Rectal smooth muscle tissue (tissue), 1 donor: ENCODE measurements at regions not wholly inside any gene's neighbourhood (a gene's known extent, or its start where the extent isn't known, plus 50 kb on each side); places are given as distances from the start of the nearest gene placed in this dataset.

Experiments
- H3K27ac ChIP-seq: one replicate; pipeline ENCODE4 v1.7.0; 2013; ENCODE audit warnings: low read depth, low read length, inconsistent platforms
- H3K27me3 ChIP-seq: one replicate; pipeline ENCODE4 v1.7.0; 2013; ENCODE audit warnings: low read length; ENCODE audit not compliant: control insufficient read depth, insufficient read depth
- H3K36me3 ChIP-seq: one replicate; pipeline ENCODE4 v1.7.0; 2013; ENCODE audit warnings: low read length; ENCODE audit not compliant: control insufficient read depth, insufficient read depth
- H3K4me1 ChIP-seq: one replicate; pipeline ENCODE4 v1.7.0; 2013; ENCODE audit warnings: low read length; ENCODE audit not compliant: control insufficient read depth, insufficient read depth
- H3K4me3 ChIP-seq: one replicate; pipeline ENCODE4 v1.7.0; 2013; ENCODE audit warnings: low read length
- H3K9ac ChIP-seq: one replicate; pipeline ENCODE4 v1.7.0; 2013; ENCODE audit warnings: low read length

GRCh38 chr2:18701546-18701945 lies 112.2 kb upstream of the NT5C1B start:
- Histone ChIP-seq H3K9ac (no peak overlapping the region), H3K36me3 (no peaks in the 10 kb centered on the region), H3K4me3 (no peak overlapping the region), H3K27me3 (no peaks in the 10 kb centered on the region), H3K4me1 (no peaks in the 10 kb centered on the region), H3K27ac (no peak overlapping the region)

- Histone ChIP-seq H3K4me1 (no peaks in the 10 kb centered on the region), H3K9ac (no peak overlapping the region), H3K27me3 (no peaks in the 10 kb centered on the region), H3K27ac (no peak overlapping the region), H3K36me3 (no peaks in the 10 kb centered on the region), H3K4me3 (no peak overlapping the region)
Observed at GRCh38 chr2:18690342-18690741, 101.0 kb upstream of the NT5C1B start.

- no peak overlapping the region for H3K4me3 ChIP-seq
- H3K27ac ChIP-seq = no peak overlapping the region
- no peak overlapping the region for H3K9ac ChIP-seq
- H3K27me3 ChIP-seq = no peaks in the 10 kb centered on the region
- peaks cover 3% of the 10 kb centered on the region for H3K4me1 ChIP-seq
- H3K36me3 ChIP-seq = no peaks in the 10 kb centered on the region
Observed at GRCh38 chr2:18684206-18685038, 95.1 kb upstream of the NT5C1B start.

GRCh38 chr2:18682681-18683080 lies 93.3 kb upstream of the NT5C1B start:
- Histone ChIP-seq H3K36me3 (no peaks in the 10 kb centered on the region), H3K9ac (no peak overlapping the region), H3K27ac (no peak overlapping the region), H3K4me1 (peaks cover 3% of the 10 kb centered on the region), H3K27me3 (no peaks in the 10 kb centered on the region), H3K4me3 (no peak overlapping the region)

GRCh38 chr2:18677280-18677679 lies 87.9 kb upstream of the NT5C1B start:
- Histone ChIP-seq H3K27me3 (no peaks in the 10 kb centered on the region), H3K27ac (no peak overlapping the region), H3K36me3 (no peaks in the 10 kb centered on the region), H3K4me1 (no peaks in the 10 kb centered on the region), H3K9ac (no peak overlapping the region), H3K4me3 (no peak overlapping the region)

- Histone ChIP-seq H3K4me3 (no peak overlapping the region), H3K36me3 (no peaks in the 10 kb centered on the region), H3K4me1 (no peaks in the 10 kb centered on the region), H3K9ac (no peak overlapping the region), H3K27ac (no peak overlapping the region), H3K27me3 (no peaks in the 10 kb centered on the region)
Observed at GRCh38 chr2:18674309-18674708, 84.9 kb upstream of the NT5C1B start.

GRCh38 chr2:18671363-18671762 lies 82.0 kb upstream of the NT5C1B start:
- no peak overlapping the region for H3K4me3 ChIP-seq
- H3K4me1 ChIP-seq = no peaks in the 10 kb centered on the region
- no peaks in the 10 kb centered on the region for H3K27me3 ChIP-seq
- H3K9ac ChIP-seq = no peak overlapping the region
- H3K27ac ChIP-seq = no peak overlapping the region
- H3K36me3 ChIP-seq = no peaks in the 10 kb centered on the region

- H3K9ac ChIP-seq = no peak overlapping the region
- no peaks in the 10 kb centered on the region for H3K4me1 ChIP-seq
- no peaks in the 10 kb centered on the region for H3K36me3 ChIP-seq
- H3K27me3 ChIP-seq = no peaks in the 10 kb centered on the region
- no peak overlapping the region for H3K27ac ChIP-seq
- H3K4me3 ChIP-seq = no peak overlapping the region
Observed at GRCh38 chr2:18668221-18668620, 78.9 kb upstream of the NT5C1B start.

- no peaks in the 10 kb centered on the region for H3K4me1 ChIP-seq
- no peaks in the 10 kb centered on the region for H3K36me3 ChIP-seq
- H3K9ac ChIP-seq = no peak overlapping the region
- no peak overlapping the region for H3K27ac ChIP-seq
- H3K27me3 ChIP-seq = no peaks in the 10 kb centered on the region
- no peak overlapping the region for H3K4me3 ChIP-seq
Observed at GRCh38 chr2:18664421-18664820, 75.1 kb upstream of the NT5C1B start.

- Histone ChIP-seq H3K27me3 (no peaks in the 10 kb centered on the region), H3K27ac (no peak overlapping the region), H3K4me1 (no peaks in the 10 kb centered on the region), H3K9ac (no peak overlapping the region), H3K36me3 (no peaks in the 10 kb centered on the region), H3K4me3 (no peak overlapping the region)
Observed at GRCh38 chr2:18663861-18664260, 74.5 kb upstream of the NT5C1B start.

- H3K27ac ChIP-seq = no peak overlapping the region
- H3K4me3 ChIP-seq = no peak overlapping the region
- no peak overlapping the region for H3K9ac ChIP-seq
- no peaks in the 10 kb centered on the region for H3K4me1 ChIP-seq
- no peaks in the 10 kb centered on the region for H3K36me3 ChIP-seq
- no peaks in the 10 kb centered on the region for H3K27me3 ChIP-seq
Observed at GRCh38 chr2:18662689-18663088, 73.3 kb upstream of the NT5C1B start.

- no peaks in the 10 kb centered on the region for H3K27me3 ChIP-seq
- H3K4me3 ChIP-seq = no peak overlapping the region
- H3K36me3 ChIP-seq = no peaks in the 10 kb centered on the region
- H3K4me1 ChIP-seq = no peaks in the 10 kb centered on the region
- no peak overlapping the region for H3K9ac ChIP-seq
- no peak overlapping the region for H3K27ac ChIP-seq
Observed at GRCh38 chr2:18659915-18660314, 70.5 kb upstream of the NT5C1B start.

- no peaks in the 10 kb centered on the region for H3K36me3 ChIP-seq
- no peak overlapping the region for H3K9ac ChIP-seq
- no peaks in the 10 kb centered on the region for H3K4me1 ChIP-seq
- H3K27me3 ChIP-seq = no peaks in the 10 kb centered on the region
- no peak overlapping the region for H3K4me3 ChIP-seq
- H3K27ac ChIP-seq = no peak overlapping the region
Observed at GRCh38 chr2:18656048-18656447, 66.7 kb upstream of the NT5C1B start.
